Posterior cingulate gyrus (tissue), 11 donors: ENCODE measurements at regions not wholly inside any gene's neighbourhood (a gene's known extent, or its start where the extent isn't known, plus 50 kb on each side); places are given as distances from the start of the nearest gene placed in this dataset.

Experiments used
- DNase-seq, 10 donors: peaks; one replicate each; pipeline versions ENCODE4 v3.0.0 to v3.0.0-alpha.2; 2020 to 2021; ENCODE audit warnings: mixed read lengths in 3 of 10
- intact Hi-C: fragments of 100-400 bp; cut with DNase I; formaldehyde crosslinking; loops from one replicate; pipeline ENCODE4 v1.15.1; 2023

- intact Hi-C loops = no loop called here
These were observed 226.4 kb upstream of the NRXN1 start for GRCh38 chr2:51258301-51258700.

GRCh38 chr2:51256736-51257135, 224.8 kb upstream of the NRXN1 start:
- intact Hi-C loops = no loop called here
- DNase-seq = no peak

More at GRCh38 chr2:51258301-51258700, 226.4 kb upstream of the NRXN1 start:
- no peak for DNase-seq

GRCh38 chr2:51251356-51251755, 219.4 kb upstream of the NRXN1 start:
- DNase-seq = no peak
- intact Hi-C loops = no loop called here

GRCh38 chr2:51247252-51247805, 215.4 kb upstream of the NRXN1 start:
- DNase-seq = no peak
- intact Hi-C loops = no loop called here

GRCh38 chr2:51243892-51244535, 212.1 kb upstream of the NRXN1 start:
- intact Hi-C loops = no loop called here
- no peak for DNase-seq

- DNase-seq = no peak
- intact Hi-C loops = no loop called here
These were observed 205.8 kb upstream of the NRXN1 start for GRCh38 chr2:51237626-51238271.

GRCh38 chr2:51232027-51232426, 200.1 kb upstream of the NRXN1 start:
- DNase-seq = no peak
- intact Hi-C loops = no loop called here

- intact Hi-C loops = no loop called here
- no peak for DNase-seq
These were observed 199.1 kb upstream of the NRXN1 start for GRCh38 chr2:51231071-51231470.

- DNase-seq = no peak
- intact Hi-C loops = no loop called here
These were observed 193.4 kb upstream of the NRXN1 start for GRCh38 chr2:51225377-51225776.

GRCh38 chr2:51224790-51225189, 192.9 kb upstream of the NRXN1 start:
- intact Hi-C loops = no loop called here
- no peak for DNase-seq

GRCh38 chr2:51222106-51222505, 190.2 kb upstream of the NRXN1 start:
- intact Hi-C loops = no loop called here
- no peak for DNase-seq

GRCh38 chr2:51220606-51221005, 188.7 kb upstream of the NRXN1 start:
- DNase-seq = no peak
- intact Hi-C loops = no loop called here

- intact Hi-C loops = no loop called here
- no peak for DNase-seq
These were observed 188.1 kb upstream of the NRXN1 start for GRCh38 chr2:51220080-51220479.

- intact Hi-C loops = no loop called here
- peak in 3 of 10 donors; percentile 8 to 67 (median 20) for DNase-seq
These were observed 187.5 kb upstream of the NRXN1 start for GRCh38 chr2:51219468-51219867.

- intact Hi-C loops = no loop called here
- DNase-seq = no peak
These were observed 186.1 kb upstream of the NRXN1 start for GRCh38 chr2:51218047-51218446.

GRCh38 chr2:51213826-51214225, 181.9 kb upstream of the NRXN1 start:
- DNase-seq = no peak
- intact Hi-C loops = no loop called here

- intact Hi-C loops = no loop called here
These were observed 180.4 kb upstream of the NRXN1 start for GRCh38 chr2:51212374-51212773.

GRCh38 chr2:51208521-51208920, 176.6 kb upstream of the NRXN1 start:
- DNase-seq = no peak
- intact Hi-C loops = no loop called here

More at GRCh38 chr2:51212374-51212773, 180.4 kb upstream of the NRXN1 start:
- DNase-seq = no peak

GRCh38 chr2:51201295-51201694, 169.4 kb upstream of the NRXN1 start:
- no peak for DNase-seq
- intact Hi-C loops = no loop called here

GRCh38 chr2:51194656-51195055, 162.7 kb upstream of the NRXN1 start:
- intact Hi-C loops = no loop called here
- peak in 1 of 10 donors; percentile 56 for DNase-seq

GRCh38 chr2:51170273-51170672, 138.3 kb upstream of the NRXN1 start:
- intact Hi-C loops = no loop called here
- no peak for DNase-seq
